ENCODE measurements at regions not wholly inside any gene's neighbourhood (a gene's known extent, or its start where the extent isn't known, plus 50 kb on each side); places are given as distances from the start of the nearest gene placed in this dataset.
"Not testable (repeated sequence)": the region's sequence is repeated elsewhere in the genome, so short reads cannot be mapped to it uniquely, and the experiment has no call there.

GRCh38 chr1:2953688-2954285 is 67.5 kb upstream of the ACTRT2 start:
- no peaks in the 10 kb centered on the region for H3K36me3 ChIP-seq (replicated peaks in 1 of 2; ENCODE audit: insufficient read depth in 1 of 2, low read depth in 2 of 2)
- H3K4me1 ChIP-seq, result no peaks in the 10 kb centered on the region
- TF ChIP-seq POLR2A (IDR thresholded peaks at IDR 0.05) (no peak), CTCF (IDR thresholded peaks at IDR 0.05) (no peak)
- H3K9me3 ChIP-seq, result peaks cover 0 to 2% (median 0%) of the 10 kb centered on the region in 3 donors
- WGBS, 2 donors, result 83 to 85% methylated on average over 2 of the region's 2 CpGs
- no peak overlapping the region for H3K4me3 ChIP-seq
- intact Hi-C loops (cut with DNase I), result no loop called here
- no peak for ATAC-seq
- H3K27me3 ChIP-seq, result no peaks in the 10 kb centered on the region
- no peak overlapping the region for H3K27ac ChIP-seq
- DNase-seq, result no peak

GRCh38 chr1:2955652-2956051 is 65.6 kb upstream of the ACTRT2 start:
- no peaks in the 10 kb centered on the region for H3K4me1 ChIP-seq
- peaks cover 0 to 5% (median 0%) of the 10 kb centered on the region in 3 donors for H3K9me3 ChIP-seq
- H3K36me3 ChIP-seq (replicated peaks in 1 of 2; ENCODE audit: insufficient read depth in 1 of 2, low read depth in 2 of 2), result no peaks in the 10 kb centered on the region
- intact Hi-C loops (cut with DNase I), result no loop called here
- H3K4me3 ChIP-seq, result no peak overlapping the region
- no peak overlapping the region for H3K27ac ChIP-seq
- ATAC-seq (no peak), DNase-seq (no peak)
- H3K27me3 ChIP-seq, result no peaks in the 10 kb centered on the region
- TF ChIP-seq CTCF (IDR thresholded peaks at IDR 0.05) (no peak), POLR2A (IDR thresholded peaks at IDR 0.05) (no peak)

GRCh38 chr1:2956576-2956975 is 64.7 kb upstream of the ACTRT2 start:
- intact Hi-C loops (cut with DNase I), result no loop called here
- DNase-seq (no peak), ATAC-seq (no peak)
- Histone ChIP-seq H3K4me3 (no peak overlapping the region), H3K36me3 (replicated peaks in 1 of 2; ENCODE audit: insufficient read depth in 1 of 2, low read depth in 2 of 2) (no peaks in the 10 kb centered on the region), H3K9me3 (peaks cover 0 to 5% (median 0%) of the 10 kb centered on the region in 3 donors), H3K27me3 (no peaks in the 10 kb centered on the region), H3K4me1 (no peaks in the 10 kb centered on the region), H3K27ac (no peak overlapping the region)
- WGBS, 2 donors, result 29 to 70% methylated on average over 1 of the region's 1 CpG
- no peak for TF ChIP-seq POLR2A (IDR thresholded peaks at IDR 0.05)
- TF ChIP-seq CTCF (IDR thresholded peaks at IDR 0.05), result no peak

- Histone ChIP-seq H3K4me3 (no peak overlapping the region), H3K9me3 (peaks cover 0 to 5% (median 0%) of the 10 kb centered on the region in 3 donors), H3K4me1 (no peaks in the 10 kb centered on the region), H3K27me3 (no peaks in the 10 kb centered on the region), H3K36me3 (replicated peaks in 1 of 2; ENCODE audit: insufficient read depth in 1 of 2, low read depth in 2 of 2) (no peaks in the 10 kb centered on the region), H3K27ac (no peak overlapping the region)
- TF ChIP-seq CTCF (IDR thresholded peaks at IDR 0.05) (no peak), POLR2A (IDR thresholded peaks at IDR 0.05) (no peak)
- DNase-seq, result no peak
- intact Hi-C loops (cut with DNase I), result no loop called here
- no peak for ATAC-seq
Measured at GRCh38 chr1:2957329-2957728, 63.9 kb upstream of the ACTRT2 start.

- not testable (repeated sequence) for ATAC-seq
Measured at GRCh38 chr1:2959881-2960280, 61.4 kb upstream of the ACTRT2 start.

More at GRCh38 chr1:2959881-2960280, 61.4 kb upstream of the ACTRT2 start:
- H3K4me1 ChIP-seq; H3K9me3 ChIP-seq; H3K27me3 ChIP-seq; H3K4me3 ChIP-seq; intact Hi-C loops (cut with DNase I); H3K27ac ChIP-seq; DNase-seq; H3K36me3 ChIP-seq (replicated peaks in 1 of 2; ENCODE audit: insufficient read depth in 1 of 2, low read depth in 2 of 2): not testable (repeated sequence)
- 71 to 97% methylated on average over 4 to 19 of the region's 21 CpGs for WGBS, 2 donors

Data from body of pancreas (tissue), 4 donors.